Stimulated activated CD4-positive, alpha-beta T cell treated with anti-CD3 and anti-CD28 coated beads, Interleukin-4, amount 100 ng/mL, for 24 hours (primary cell): ENCODE measurements at regions not wholly inside any gene's neighbourhood (a gene's known extent, or its start where the extent isn't known, plus 50 kb on each side); places are given as distances from the start of the nearest gene placed in this dataset.
A peak's percentile ranks its signal among the peaks of the same experiment; 100 is the strongest.
"Not testable (repeated sequence)": the region's sequence is repeated elsewhere in the genome, so short reads cannot be mapped to it uniquely, and the experiment has no call there.

Experiments
- DNase-seq: peaks from one replicate; pipeline ENCODE4 v3.0.0-alpha.2; 2020

GRCh38 chr2:7657526-7657925 is 740.3 kb downstream of the RNF144A start:
- DNase-seq, result not testable (repeated sequence)

- DNase-seq, result no peak
Observed at GRCh38 chr2:7658486-7658885, 741.3 kb downstream of the RNF144A start.

- DNase-seq, result no peak
Observed at GRCh38 chr2:7660816-7661215, 743.6 kb downstream of the RNF144A start.

GRCh38 chr2:7661502-7661901 is 744.3 kb downstream of the RNF144A start:
- no peak for DNase-seq

- DNase-seq, result no peak
Observed at GRCh38 chr2:7665880-7666279, 748.7 kb downstream of the RNF144A start.

GRCh38 chr2:7666596-7667259 is 749.5 kb downstream of the RNF144A start:
- no peak for DNase-seq

GRCh38 chr2:7667260-7667757 is 750.1 kb downstream of the RNF144A start:
- DNase-seq, result no peak

- no peak for DNase-seq
Observed at GRCh38 chr2:7670905-7671641, 753.9 kb downstream of the RNF144A start.

- peak; percentile 57 for DNase-seq
Observed at GRCh38 chr2:7672027-7672684, 754.9 kb downstream of the RNF144A start.

- DNase-seq, result peak; percentile 17
Observed at GRCh38 chr2:7672685-7673071, 755.5 kb downstream of the RNF144A start.

- DNase-seq, result no peak
Observed at GRCh38 chr2:7673101-7673500, 755.9 kb downstream of the RNF144A start.

- DNase-seq, result no peak
Observed at GRCh38 chr2:7673853-7674252, 756.6 kb downstream of the RNF144A start.

- DNase-seq, result no peak
Observed at GRCh38 chr2:7674606-7675005, 757.4 kb downstream of the RNF144A start.

- DNase-seq, result no peak
Observed at GRCh38 chr2:7676714-7677113, 759.5 kb downstream of the RNF144A start.

- DNase-seq, result no peak
Observed at GRCh38 chr2:7681881-7682461, 764.8 kb downstream of the RNF144A start.

GRCh38 chr2:7683196-7683595 is 766.0 kb downstream of the RNF144A start:
- no peak for DNase-seq

- DNase-seq, result no peak
Observed at GRCh38 chr2:7683708-7684107, 766.5 kb downstream of the RNF144A start.

- no peak for DNase-seq
Observed at GRCh38 chr2:7685342-7686015, 768.3 kb downstream of the RNF144A start.

- no peak for DNase-seq
Observed at GRCh38 chr2:7686016-7686385, 768.8 kb downstream of the RNF144A start.

- no peak for DNase-seq
Observed at GRCh38 chr2:7691961-7692656, 774.9 kb downstream of the RNF144A start.

GRCh38 chr2:7692657-7693161 is 775.5 kb downstream of the RNF144A start:
- no peak for DNase-seq
